RWPE2 (cell line): ENCODE measurements at regions not wholly inside any gene's neighbourhood (a gene's known extent, or its start where the extent isn't known, plus 50 kb on each side); places are given as distances from the start of the nearest gene placed in this dataset.

Source experiments
- ATAC-seq: fragments of 200-7000 bp; cut with Tn5 transposase; 3 replicates; pipeline ENCODE4 v1.9.1; 2021; ENCODE audit warnings: low read depth
- DNase-seq: peaks from one replicate; pipeline ENCODE4 v3.0.0-alpha.2; 2020; ENCODE audit warnings: low spot score
- H3K27ac ChIP-seq: fragments of 450-650 bp; 2 replicates; pipeline ENCODE4 v1.5.1; 2017; ENCODE audit warnings: mild to moderate bottlenecking; ENCODE audit not compliant: poor library complexity, severe bottlenecking
- H3K27me3 ChIP-seq: fragments of 250-450 bp; sonication (Bioruptor Pico); 2 replicates; pipeline ENCODE4 v1.5.1; 2021; ENCODE audit warnings: mild to moderate bottlenecking, moderate library complexity; ENCODE audit not compliant: insufficient read depth, poor library complexity, severe bottlenecking
- H3K36me3 ChIP-seq: fragments of 250-450 bp; sonication (Bioruptor Pico); 2 replicates; pipeline ENCODE4 v1.5.1; 2020; ENCODE audit warnings: low read depth, mild to moderate bottlenecking, moderate library complexity
- H3K4me1 ChIP-seq: fragments of 250-450 bp; sonication (Bioruptor Pico); 2 replicates; pipeline ENCODE4 v1.5.1; 2021; ENCODE audit warnings: mild to moderate bottlenecking, moderate library complexity; ENCODE audit not compliant: insufficient read depth, poor library complexity, severe bottlenecking
- H3K4me3 ChIP-seq: fragments of 250-450 bp; sonication (Bioruptor Pico); 2 replicates; pipeline ENCODE4 v1.5.1; 2021; ENCODE audit warnings: mild to moderate bottlenecking, moderate library complexity; ENCODE audit not compliant: severe bottlenecking
- H3K9me3 ChIP-seq: fragments of 250-450 bp; sonication (Bioruptor Pico); 2 replicates; pipeline ENCODE4 v1.5.1; 2021; ENCODE audit warnings: mild to moderate bottlenecking, moderate library complexity; ENCODE audit not compliant: severe bottlenecking
- TF ChIP-seq, protein P1 (sequence below): fragments of 450-650 bp; IDR thresholded peaks from one replicate; pipeline ENCODE4 v1.5.1; 2017; ENCODE audit warnings: mild to moderate bottlenecking, moderate library complexity; ENCODE audit not compliant: poor library complexity, severe bottlenecking

DNA sequence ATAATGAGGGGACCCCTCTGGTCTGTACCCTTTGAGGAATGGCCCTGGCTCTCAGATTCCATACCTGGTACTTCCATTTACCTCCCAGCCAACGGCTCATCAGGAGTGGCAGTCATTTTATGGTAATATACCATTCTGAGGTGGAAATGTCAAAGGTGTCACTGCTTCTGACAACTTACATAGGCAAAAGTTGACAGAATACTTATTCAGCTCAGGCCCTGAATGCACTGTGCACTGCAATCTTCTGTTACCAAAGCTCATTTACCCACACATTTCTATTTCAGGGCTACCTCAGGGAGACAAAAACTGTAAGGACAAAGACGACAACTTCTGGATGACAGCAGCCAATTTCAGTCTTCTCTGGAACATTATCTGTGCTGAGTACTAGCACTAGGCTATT, 212.2 kb upstream of the TMEM260 start:
- ATAC-seq: no peak
- no peak overlapping the region for H3K27ac ChIP-seq
- no peaks in the 10 kb centered on the region for H3K4me1 ChIP-seq
- H3K27me3 ChIP-seq: peaks cover 3% of the 10 kb centered on the region
- TF ChIP-seq, protein P1, sequence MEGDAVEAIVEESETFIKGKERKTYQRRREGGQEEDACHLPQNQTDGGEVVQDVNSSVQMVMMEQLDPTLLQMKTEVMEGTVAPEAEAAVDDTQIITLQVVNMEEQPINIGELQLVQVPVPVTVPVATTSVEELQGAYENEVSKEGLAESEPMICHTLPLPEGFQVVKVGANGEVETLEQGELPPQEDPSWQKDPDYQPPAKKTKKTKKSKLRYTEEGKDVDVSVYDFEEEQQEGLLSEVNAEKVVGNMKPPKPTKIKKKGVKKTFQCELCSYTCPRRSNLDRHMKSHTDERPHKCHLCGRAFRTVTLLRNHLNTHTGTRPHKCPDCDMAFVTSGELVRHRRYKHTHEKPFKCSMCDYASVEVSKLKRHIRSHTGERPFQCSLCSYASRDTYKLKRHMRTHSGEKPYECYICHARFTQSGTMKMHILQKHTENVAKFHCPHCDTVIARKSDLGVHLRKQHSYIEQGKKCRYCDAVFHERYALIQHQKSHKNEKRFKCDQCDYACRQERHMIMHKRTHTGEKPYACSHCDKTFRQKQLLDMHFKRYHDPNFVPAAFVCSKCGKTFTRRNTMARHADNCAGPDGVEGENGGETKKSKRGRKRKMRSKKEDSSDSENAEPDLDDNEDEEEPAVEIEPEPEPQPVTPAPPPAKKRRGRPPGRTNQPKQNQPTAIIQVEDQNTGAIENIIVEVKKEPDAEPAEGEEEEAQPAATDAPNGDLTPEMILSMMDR: no peak
- DNase-seq: no peak
- H3K4me3 ChIP-seq: no peak overlapping the region
- no peaks in the 10 kb centered on the region for H3K36me3 ChIP-seq
- no peaks in the 10 kb centered on the region for H3K9me3 ChIP-seq

DNA sequence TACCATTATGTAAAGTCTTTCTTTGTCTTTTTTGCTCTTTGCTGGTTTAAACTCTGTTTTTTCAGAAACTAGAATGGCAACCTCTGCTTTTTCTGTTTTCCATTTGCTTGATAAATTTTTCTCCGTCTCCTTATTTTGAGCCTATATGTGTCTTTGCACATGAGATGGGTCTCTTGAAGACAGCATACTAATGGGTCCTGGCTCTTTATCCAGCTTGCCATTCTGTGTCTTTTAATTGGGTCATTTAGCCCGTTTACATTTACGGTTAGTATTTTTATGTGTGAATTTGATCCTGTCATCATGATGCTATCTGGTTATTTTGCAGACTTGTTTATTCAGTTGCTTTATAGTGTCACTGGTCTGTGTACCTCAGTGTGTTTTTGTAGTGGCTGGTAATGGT, 207.9 kb upstream of the TMEM260 start:
- no peaks in the 10 kb centered on the region for H3K9me3 ChIP-seq
- H3K27ac ChIP-seq: no peak overlapping the region
- no peaks in the 10 kb centered on the region for H3K4me1 ChIP-seq
- ATAC-seq (no peak), DNase-seq (no peak)
- H3K4me3 ChIP-seq: no peak overlapping the region
- H3K27me3 ChIP-seq: no peaks in the 10 kb centered on the region
- TF ChIP-seq, protein P1: no peak
- no peaks in the 10 kb centered on the region for H3K36me3 ChIP-seq

DNA sequence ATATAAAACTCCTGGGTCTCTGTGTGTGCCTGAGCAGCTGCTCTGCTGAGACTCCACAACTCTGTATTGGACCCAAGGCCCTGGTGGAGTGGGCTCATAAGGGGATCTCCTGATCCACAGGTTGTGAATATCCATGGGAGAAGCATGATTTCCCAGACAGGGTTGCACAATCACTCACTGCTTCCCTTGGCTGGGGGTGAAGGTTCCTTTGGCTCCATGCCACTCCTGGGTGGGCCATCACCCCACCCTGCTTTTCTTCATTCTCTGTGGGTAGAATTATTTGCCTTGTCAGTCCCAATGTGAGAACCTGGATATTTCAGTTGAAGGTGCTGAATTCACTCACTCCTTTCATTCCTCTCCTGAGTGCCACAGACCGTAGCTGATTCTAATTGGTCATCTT, 205.2 kb upstream of the TMEM260 start:
- H3K27ac ChIP-seq: no peak overlapping the region
- H3K27me3 ChIP-seq: no peaks in the 10 kb centered on the region
- TF ChIP-seq, protein P1: no peak
- ATAC-seq (no peak), DNase-seq (no peak)
- no peak overlapping the region for H3K4me3 ChIP-seq
- no peaks in the 10 kb centered on the region for H3K9me3 ChIP-seq
- peaks cover 16% of the 10 kb centered on the region for H3K4me1 ChIP-seq
- no peaks in the 10 kb centered on the region for H3K36me3 ChIP-seq

DNA sequence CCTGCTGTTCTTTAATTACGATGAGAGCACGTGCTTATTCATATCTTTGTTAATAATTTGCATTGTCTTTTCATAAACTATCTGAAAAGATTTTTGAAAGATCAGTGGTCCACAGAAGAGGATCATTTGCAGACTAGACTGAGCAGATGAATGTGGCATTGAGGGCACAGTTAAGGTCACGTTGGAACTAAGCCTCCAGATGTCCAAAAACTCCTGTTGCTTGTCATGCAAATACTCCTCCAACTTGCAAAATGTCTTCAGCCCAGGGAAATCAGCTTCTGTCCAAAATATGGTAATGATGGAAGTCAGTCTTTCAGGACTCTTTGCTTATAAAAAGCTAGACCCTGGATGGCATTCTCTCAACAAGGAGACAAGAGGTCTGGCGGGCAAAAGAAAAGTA, 201.6 kb upstream of the TMEM260 start:
- H3K4me3 ChIP-seq: no peak overlapping the region
- H3K9me3 ChIP-seq: no peaks in the 10 kb centered on the region
- peak overlapping the region; percentile 77 for H3K27ac ChIP-seq
- no peaks in the 10 kb centered on the region for H3K27me3 ChIP-seq
- peak; percentile 15; the same call in 2 of the 3 replicates for ATAC-seq
- DNase-seq: no peak
- H3K4me1 ChIP-seq: peaks cover 16% of the 10 kb centered on the region
- TF ChIP-seq, protein P1: no peak
- H3K36me3 ChIP-seq: no peaks in the 10 kb centered on the region

DNA sequence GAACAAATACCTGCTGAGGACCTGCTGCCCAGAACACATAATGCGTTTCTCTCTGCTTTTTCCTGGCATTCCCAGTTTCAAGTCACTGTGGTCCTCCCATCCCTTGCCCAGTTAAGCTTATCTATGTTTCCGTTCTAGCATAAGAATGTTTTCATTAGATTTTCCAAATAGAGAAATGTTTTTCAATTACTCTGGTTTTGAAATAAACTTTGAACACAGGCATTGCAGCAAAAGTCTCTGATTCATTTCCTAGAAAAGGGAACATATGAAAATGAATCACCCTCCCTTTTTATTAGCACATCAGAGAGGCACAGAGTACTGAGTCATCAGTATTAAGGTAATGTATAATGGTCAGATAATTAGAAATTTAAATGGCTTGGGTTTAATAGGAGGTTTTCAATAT, 201.1 kb upstream of the TMEM260 start:
- TF ChIP-seq, protein P1: no peak
- H3K4me3 ChIP-seq: no peak overlapping the region
- H3K9me3 ChIP-seq: no peaks in the 10 kb centered on the region
- DNase-seq (no peak), ATAC-seq (peak; percentile 97)
- no peaks in the 10 kb centered on the region for H3K27me3 ChIP-seq
- no peaks in the 10 kb centered on the region for H3K36me3 ChIP-seq
- H3K4me1 ChIP-seq: peaks cover 16% of the 10 kb centered on the region
- peak overlapping the region; percentile 77 for H3K27ac ChIP-seq
